GM19468 (cell line): ENCODE measurements at regions not wholly inside any gene's neighbourhood (a gene's known extent, or its start where the extent isn't known, plus 50 kb on each side); places are given as distances from the start of the nearest gene placed in this dataset.
"Not testable (repeated sequence)": the region's sequence is repeated elsewhere in the genome, so short reads cannot be mapped to it uniquely, and the experiment has no call there.

Experiments
- ATAC-seq: cut with Tn5 transposase; IDR thresholded peaks from one replicate; pipeline ENCODE4 v1.9.1; 2021; ENCODE audit warnings: mild to moderate bottlenecking, moderate library complexity, moderate number of reproducible peaks; ENCODE audit not compliant: unreplicated experiment; ENCODE audit errors: extremely low read depth

DNA sequence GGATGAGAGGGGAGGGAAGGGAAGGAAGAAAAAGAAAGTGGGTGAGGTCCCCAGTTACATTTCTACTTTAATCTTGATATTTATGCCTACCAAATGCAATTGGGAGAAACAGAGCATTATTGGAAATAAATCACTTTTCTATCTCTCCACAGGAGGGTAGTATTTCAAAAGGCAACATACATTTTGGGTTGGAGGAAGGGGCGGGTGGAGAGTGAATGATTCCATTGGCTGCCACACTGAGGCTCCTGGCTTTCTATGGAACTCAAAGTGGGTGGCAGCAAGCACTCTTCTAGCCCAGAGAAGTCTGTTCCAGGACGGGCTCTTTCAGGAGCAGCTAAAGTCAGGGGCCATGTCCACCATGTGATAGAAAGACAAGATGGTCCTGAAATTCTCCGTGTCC, 441.3 kb downstream of the DAD1 start:
- ATAC-seq = no peak

- ATAC-seq = no peak
These were observed 445.7 kb downstream of the DAD1 start for GRCh38 chr14:22143363-22143762.

DNA sequence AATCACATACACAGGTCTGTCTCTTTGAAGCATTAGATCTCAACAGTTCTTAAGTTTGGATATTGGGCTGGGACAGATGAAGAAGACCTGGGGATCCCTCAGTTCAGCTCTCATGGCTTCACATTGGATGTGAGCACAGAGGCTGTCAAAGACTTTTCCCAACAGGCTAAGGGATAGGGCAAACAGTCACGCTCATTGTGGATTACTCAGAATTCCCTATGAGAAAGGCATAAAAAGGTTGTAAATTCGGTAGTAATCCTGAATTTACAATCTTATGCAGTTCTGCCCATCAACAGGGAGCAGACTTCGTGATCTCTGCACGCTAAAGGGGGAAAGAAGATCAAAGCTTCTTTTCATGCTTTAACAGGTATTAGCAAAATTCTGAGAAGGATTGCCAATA, 448.4 kb downstream of the DAD1 start:
- ATAC-seq = no peak

DNA sequence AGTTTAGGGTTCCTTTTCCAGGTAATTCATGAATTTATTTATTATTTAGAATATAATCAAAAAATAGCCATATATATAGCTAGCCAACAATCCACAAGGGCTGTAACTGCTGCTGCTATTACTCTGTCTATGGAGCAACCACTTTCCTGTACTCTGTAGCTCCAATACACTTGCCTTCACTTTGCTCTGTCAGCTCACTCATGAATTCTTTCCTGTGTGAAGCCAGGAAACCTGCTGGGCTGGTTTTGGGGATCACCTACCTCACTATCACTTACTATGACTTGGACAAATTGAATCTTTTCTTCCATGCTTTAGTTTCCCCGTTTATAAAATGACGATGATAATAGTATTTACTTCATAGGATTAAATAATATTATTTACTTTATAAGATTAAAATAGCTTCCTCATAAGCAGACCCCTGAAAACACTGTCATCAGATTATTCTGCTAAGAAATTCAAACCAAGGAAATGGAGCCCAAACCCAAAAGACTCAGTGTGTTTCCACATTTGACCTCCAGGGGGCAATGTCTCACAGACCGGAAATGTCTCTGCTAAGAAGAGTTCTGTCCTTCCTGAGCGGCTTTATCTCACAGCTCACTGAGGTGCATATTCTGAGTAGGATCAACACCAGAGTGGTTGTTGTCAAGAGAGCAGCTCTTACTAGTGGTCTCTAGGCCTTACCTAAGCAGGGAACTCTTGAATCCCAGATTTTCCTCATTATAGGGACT, 457.1 kb downstream of the DAD1 start:
- no peak for ATAC-seq

- no peak for ATAC-seq
These were observed 450.5 kb upstream of the OR4E1 start for GRCh38 chr14:22124073-22124613.

- ATAC-seq = no peak
These were observed 449.4 kb upstream of the OR4E1 start for GRCh38 chr14:22122829-22123560.

DNA sequence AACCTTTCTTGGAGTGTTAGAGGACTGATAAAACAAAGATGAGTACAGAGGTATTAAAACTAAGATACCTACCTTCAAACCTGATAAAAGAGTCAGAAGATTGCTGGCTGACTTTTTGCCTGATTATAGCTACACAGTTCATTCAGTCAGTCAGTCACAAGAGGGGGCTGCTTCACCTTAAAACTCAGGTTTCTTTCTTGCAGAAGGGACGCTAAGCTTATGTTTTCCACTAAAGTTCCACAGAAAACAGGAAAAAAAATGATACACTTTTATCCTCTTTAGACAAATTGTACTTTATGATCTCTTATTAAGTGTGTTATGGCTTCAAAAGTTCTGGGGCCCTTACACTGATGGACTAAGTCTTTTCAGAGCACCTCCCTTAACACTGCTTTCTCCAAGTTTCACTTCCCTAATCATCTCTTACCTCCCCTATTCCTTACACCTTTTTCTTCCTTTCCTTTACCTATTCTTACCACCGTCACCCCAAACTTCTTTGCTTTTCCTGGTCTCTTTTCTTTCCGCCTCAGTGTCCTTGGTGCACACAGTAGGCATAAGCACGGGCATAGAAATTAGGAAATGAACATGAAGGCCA, 448.7 kb upstream of the OR4E1 start:
- ATAC-seq = no peak

DNA sequence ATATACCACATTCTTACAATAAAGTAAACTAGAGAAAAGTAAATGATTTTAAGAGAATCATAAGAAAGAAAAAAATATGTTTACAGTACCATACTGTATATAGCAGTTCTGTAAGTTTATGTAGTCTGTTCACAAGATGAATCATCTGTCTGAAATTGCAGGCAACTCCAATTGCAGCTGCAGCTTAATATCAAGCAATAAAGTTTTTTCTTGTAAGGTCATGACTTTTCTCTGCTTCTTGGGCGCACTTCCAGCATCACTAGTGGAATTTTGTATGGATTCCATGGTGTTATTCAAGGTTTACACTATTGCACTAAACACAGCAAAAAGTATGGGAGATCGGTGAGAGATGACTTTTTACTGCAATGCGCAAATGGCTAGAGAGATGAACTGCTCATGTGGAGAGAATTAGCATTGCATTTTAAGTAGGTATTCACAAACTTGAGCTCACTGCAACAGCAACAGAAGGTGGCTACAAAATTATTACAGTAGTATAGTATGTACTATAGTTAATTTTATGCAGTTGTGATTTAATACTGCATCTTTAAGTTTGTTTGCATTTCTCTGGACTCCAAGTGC, 445.4 kb upstream of the OR4E1 start:
- ATAC-seq = no peak

- no peak for ATAC-seq
These were observed 439.8 kb upstream of the OR4E1 start for GRCh38 chr14:22113401-22113800.

GRCh38 chr14:22112004-22112403, 438.4 kb upstream of the OR4E1 start:
- no peak for ATAC-seq

- ATAC-seq = no peak
These were observed 434.1 kb upstream of the OR4E1 start for GRCh38 chr14:22107753-22108152.

- no peak for ATAC-seq
These were observed 433.4 kb upstream of the OR4E1 start for GRCh38 chr14:22106700-22107697.

GRCh38 chr14:22105624-22106006, 432.0 kb upstream of the OR4E1 start:
- no peak for ATAC-seq

- no peak for ATAC-seq
These were observed 431.5 kb upstream of the OR4E1 start for GRCh38 chr14:22105006-22105623.

DNA sequence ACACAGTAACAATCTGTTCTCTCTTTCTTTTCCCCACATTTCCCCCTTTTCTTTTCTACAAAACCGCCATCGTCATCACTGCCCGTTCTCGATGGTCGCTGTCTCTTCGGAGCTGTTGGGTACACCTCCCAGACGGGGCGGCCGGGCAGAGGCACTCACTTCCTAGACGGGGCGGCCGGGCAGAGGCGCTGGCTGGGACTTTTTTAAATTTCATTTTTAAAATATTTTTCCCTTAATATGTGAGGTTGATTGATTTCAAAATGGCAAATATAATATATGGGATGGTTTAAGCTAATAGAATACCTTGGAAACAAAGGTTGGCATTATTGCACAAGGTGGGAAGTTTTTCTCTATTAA, 427.1 kb upstream of the OR4E1 start:
- ATAC-seq = not testable (repeated sequence)

DNA sequence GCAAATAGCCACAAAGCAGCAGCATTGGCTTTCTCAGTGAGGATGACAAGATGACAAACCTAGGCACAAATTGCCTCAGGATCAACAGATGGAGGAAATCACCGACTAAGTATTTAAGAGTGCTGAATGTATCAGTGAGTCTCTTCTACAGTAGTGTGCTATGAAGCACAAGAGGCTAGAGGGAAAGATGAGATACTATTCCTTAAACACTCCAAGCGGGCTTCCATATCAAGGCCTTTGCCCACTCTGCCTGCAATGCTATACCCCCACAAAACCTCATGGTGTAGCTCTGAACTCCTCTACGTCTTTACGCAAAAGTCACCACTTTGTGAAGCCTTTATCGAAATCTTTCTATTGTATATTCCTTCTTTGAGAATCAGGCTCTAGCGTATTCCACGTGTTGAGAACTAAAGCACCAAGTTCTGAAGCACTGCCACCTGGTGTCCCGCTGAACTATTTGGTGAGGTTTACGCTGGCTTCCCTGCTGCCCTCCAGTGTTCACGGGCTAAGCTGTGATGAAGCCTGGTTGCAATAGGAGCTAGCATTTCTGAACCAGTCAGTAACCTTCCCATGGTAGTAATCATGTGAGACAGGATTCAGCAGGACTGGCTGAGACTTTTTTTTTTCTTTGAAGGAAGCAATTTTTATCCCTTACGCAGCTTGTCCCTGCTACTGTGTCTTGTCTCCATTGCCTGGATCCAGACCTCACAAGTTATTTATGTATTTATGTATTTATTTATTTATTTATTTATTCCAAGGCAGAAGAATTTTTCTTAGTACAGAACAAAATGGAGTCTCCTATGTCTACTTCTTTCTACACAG, 426.5 kb upstream of the OR4E1 start:
- ATAC-seq = no peak

DNA sequence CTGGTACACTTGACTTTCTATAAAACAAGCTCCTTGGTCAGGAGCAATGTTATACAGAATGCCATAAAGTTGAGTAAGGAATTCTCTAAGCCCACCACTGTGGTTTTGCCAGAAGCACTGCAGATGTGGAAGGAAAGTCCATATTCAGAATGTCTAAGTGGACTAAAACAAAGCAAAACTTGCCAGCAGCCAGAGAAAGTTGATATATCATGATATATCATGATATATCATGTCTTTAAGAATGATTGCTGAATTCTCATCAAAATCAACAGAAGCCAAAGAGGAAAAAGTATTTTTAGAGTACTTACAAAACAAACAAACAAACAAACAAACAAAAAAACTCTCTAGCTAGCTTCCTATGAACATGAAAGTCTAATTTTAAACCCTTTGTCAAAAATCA, 424.8 kb upstream of the OR4E1 start:
- no peak for ATAC-seq

- ATAC-seq = no peak
These were observed 424.1 kb upstream of the OR4E1 start for GRCh38 chr14:22097586-22098292.
